ENCODE measurements at regions not wholly inside any gene's neighbourhood (a gene's known extent, or its start where the extent isn't known, plus 50 kb on each side); places are given as distances from the start of the nearest gene placed in this dataset.

DNA sequence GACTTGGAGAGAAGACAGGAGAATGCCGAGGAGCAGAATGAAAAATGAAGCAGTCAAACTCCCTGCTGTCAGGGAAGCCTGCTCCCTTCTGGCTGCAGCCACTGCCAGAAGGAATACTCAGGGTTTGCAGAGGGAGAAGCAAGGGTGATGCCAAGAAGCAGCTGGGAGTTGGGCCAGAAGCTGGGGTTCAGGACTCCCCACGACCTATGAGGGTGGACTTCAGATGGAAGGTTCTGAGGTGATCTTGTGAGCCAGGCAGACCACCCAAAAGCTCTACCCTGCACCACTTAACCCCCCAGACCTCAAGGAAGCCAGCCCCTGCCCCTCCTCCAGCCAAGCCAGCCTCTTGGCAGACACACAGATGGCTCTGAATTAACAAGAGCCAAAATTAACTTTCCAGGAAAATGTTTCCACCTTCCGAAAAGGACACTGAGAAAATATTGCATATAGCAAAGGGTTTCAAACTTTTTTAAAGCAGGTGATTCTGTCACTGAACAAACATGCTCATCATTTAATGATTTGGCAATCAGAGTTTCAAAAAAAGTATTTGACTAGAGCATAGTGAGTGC is 126.0 kb upstream of the ERCC4 start:
- TF ChIP-seq ZNF670 (tag by site-specific recombination; IDR thresholded peaks at IDR 0.05; ENCODE audit: low read depth): no peak
- TF ChIP-seq TCF7L2 (IDR thresholded peaks at IDR 0.05; ENCODE audit: borderline replicate concordance, low read depth, low read length): no peak
- no peak for TF ChIP-seq CTCF (tag by site-specific recombination; IDR thresholded peaks at IDR 0.05)
- no peak for TF ChIP-seq ZBTB17 (tag by site-specific recombination; IDR thresholded peaks at IDR 0.05)
